H7 (cell line): ENCODE measurements at regions not wholly inside any gene's neighbourhood (a gene's known extent, or its start where the extent isn't known, plus 50 kb on each side); places are given as distances from the start of the nearest gene placed in this dataset.
"Not testable (repeated sequence)": the region's sequence is repeated elsewhere in the genome, so short reads cannot be mapped to it uniquely, and the experiment has no call there.

Source experiments
- DNase-seq: peaks from one replicate; pipeline ENCODE4 v3.0.0; 2012
- H3K27me3 ChIP-seq: 2 replicates; pipeline ENCODE4 v1.6.0; 2011; ENCODE audit warnings: mild to moderate bottlenecking, low read length; ENCODE audit not compliant: control insufficient read depth, insufficient read depth
- H3K36me3 ChIP-seq: replicated peaks from 2 replicates; pipeline ENCODE4 v1.5.1; 2011; ENCODE audit warnings: low read length; ENCODE audit not compliant: control insufficient read depth, insufficient read depth
- H3K4me3 ChIP-seq: 2 replicates; pipeline ENCODE4 v1.5.1; 2011; ENCODE audit warnings: low read depth, mild to moderate bottlenecking, control low read depth, low read length, moderate library complexity; ENCODE audit not compliant: insufficient read depth

DNA sequence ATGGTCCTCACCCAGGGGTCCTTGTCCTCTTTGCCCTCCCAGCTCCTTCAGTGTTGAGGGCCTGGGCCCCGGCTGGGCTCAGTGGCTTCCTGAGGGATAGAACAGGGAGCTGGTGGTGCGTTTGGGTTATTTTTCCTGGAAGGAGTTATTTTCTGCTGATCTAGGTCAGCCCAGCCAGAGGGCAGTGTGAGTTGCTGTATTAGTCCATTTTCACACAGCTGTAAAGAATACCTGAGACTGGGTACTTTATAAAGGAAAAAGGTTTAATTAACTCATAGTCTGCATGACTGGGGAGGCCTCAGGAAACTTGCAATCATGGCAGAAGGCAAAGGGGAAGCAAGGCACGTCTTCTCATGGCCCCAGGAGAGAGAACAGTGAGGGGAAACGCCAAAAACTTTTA is 122.4 kb upstream of the PCBD1 start:
- DNase-seq: no peak
- Histone ChIP-seq H3K36me3 (no peaks in the 10 kb centered on the region), H3K4me3 (no peak overlapping the region), H3K27me3 (no peaks in the 10 kb centered on the region)

DNA sequence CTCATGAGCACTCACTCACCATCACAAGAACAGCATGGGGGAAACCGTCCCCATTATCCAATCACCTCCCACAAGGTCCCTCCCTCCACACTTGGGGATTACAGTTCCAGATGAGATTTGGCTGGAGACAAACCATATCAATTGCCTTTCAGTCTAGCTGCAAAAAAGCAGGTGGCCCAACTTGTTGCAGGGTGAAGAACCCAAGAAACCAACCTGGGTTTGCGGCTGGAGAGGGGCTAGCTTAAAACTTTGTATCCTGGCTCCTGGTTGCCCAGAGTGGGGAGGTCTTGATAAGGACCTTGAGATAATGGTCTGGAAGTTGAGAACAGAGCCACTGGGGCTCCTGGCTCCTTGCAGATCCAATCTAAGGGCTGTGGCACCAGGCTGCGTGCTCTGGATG is 122.8 kb upstream of the PCBD1 start:
- DNase-seq: no peak
- no peaks in the 10 kb centered on the region for H3K36me3 ChIP-seq
- H3K4me3 ChIP-seq: no peak overlapping the region
- no peaks in the 10 kb centered on the region for H3K27me3 ChIP-seq

DNA sequence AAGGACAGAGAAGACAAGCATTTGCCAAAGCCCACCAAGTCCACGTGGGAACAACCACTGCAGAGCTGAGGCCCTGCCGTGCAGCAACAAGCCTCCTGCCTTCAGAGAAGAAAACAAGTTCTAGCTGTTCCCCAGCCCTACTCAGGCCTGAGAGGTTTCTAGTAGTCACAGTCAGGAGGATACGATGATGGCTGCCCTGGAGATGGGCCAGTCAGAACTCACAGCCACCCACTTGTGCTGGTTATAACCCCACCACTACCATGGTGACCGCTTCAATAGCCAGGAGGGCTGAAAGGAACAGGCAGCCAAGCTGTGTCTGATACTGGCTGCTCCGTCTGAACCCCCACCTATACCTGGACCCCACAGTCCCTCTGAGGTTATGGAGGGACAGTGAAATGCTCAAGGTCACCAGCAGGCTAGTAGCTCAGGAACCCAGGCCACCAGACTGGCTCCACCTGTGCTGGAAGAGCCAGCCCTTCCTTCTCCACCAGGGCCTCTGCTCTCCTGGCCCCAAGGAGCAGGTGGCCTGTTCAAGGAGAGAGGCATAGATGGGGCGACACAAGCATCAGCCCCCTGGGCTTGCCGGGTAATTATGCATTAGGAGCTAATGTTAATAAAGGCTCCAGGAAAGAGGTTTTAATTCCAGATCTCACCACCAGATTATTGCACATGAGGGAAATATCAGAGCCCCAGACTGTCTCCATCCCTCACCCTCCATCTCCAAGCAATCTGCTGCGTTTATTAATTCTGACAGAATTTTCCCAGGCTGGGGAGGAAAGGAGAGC is 125.8 kb upstream of the PCBD1 start:
- no peaks in the 10 kb centered on the region for H3K27me3 ChIP-seq
- DNase-seq: no peak
- no peaks in the 10 kb centered on the region for H3K36me3 ChIP-seq
- no peak overlapping the region for H3K4me3 ChIP-seq

DNA sequence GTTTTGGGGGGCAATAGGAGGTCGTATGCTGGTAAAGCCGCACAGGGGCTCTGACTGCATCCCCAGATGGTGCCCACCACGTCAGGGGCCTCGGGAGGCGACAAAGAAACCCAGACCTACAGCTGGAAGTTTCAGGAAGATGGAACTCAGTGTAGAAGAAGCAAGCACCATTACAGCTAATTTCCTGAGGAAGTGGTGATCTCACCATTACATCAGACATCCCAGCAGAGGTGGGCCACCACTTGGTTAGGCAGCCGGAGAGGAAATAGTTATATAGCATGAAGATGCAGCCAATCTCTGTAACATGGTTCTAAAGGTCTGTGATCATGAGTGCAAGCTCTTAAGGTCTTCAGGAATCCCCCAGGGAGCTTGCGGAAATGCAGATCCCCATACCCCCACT is 127.3 kb upstream of the PCBD1 start:
- no peak overlapping the region for H3K4me3 ChIP-seq
- DNase-seq: no peak
- no peaks in the 10 kb centered on the region for H3K36me3 ChIP-seq
- no peaks in the 10 kb centered on the region for H3K27me3 ChIP-seq

DNA sequence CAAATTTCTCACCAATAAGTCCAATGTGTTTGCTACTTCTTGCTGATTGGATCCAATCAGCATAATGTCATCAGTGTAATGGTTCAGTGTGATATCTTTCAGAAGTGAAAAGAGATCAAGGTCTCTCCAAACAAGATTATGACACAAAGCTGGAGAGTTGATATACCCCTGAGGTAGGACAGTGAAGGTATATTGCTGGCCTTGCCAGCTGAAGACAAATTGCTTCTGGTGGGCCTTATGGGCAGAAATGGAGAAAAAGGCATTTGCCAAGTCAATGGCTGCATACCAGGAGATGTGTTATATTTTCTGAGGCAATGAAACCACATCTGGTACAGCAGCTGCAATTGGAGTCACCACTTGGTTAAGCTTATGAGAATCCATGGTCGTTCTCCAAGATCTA is 131.7 kb upstream of the PCBD1 start:
- not testable (repeated sequence) for H3K36me3 ChIP-seq, H3K27me3 ChIP-seq, DNase-seq, H3K4me3 ChIP-seq

DNA sequence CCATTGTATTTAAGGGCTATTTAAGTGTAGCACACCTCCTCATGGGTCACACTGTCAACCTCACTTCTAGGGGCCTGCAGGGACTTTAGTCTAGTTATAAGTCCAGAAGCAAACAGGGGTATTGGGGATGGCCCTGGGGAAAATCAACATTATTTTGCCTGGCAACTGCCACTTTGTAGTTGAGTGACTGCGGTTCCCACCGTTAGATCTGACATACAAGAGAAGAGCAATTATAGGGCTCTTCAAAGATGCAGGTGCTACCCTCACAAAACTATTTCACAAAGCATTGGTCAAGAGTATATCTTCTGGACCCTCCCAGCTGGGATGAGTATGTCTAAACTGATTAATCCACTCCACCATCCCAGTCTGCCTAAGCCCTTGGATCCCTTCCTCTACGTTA is 133.0 kb upstream of the PCBD1 start:
- Histone ChIP-seq H3K36me3 (no peaks in the 10 kb centered on the region), H3K4me3 (no peak overlapping the region), H3K27me3 (no peaks in the 10 kb centered on the region)
- no peak for DNase-seq

DNA sequence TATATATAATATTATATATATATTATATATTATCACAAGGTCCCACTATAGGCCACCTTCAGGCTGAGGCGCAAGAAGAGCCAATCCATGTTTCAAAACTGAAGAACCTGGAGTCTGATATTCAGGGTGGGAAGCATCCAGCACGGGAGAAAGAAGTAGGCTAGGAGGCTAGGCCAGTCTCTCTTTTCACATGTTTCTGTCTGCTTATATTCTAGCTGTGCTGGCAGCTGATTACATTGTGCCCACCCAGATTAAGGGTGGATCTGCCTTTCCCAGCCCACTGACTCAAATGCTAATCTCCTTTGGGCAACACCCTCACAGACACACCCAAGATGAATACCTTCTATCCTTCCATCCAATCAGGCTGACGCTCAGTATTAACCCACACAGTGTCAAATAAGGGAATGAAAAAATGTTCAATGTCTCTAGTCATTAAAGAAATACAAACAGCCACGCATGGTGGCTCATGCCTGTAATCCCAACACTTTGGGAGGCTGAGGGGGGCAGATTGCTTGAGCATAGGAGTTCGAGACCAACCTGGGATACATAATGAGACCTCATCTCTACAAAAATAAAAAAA is 135.4 kb upstream of the PCBD1 start:
- H3K4me3 ChIP-seq: no peak overlapping the region
- no peaks in the 10 kb centered on the region for H3K36me3 ChIP-seq
- no peaks in the 10 kb centered on the region for H3K27me3 ChIP-seq
- DNase-seq: no peak

DNA sequence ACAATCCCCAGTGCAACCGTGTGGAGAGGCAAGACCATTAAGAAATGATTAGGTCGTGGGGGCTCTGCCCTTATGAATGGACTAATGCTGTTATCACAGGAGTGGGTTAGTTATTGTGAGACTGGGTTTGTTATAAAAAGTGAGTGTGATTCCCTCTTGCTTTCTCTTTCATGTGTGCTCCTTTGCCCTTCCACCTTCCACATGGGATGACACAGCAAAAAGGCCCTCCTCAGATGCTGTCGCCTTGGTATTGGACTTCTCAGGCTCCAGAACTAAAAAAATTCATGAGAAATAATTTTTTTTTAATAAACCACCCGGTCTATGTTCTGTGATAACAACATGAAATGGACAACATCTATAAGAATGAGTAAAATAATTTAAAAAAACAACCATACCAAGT is 136.1 kb upstream of the PCBD1 start:
- DNase-seq: no peak
- H3K27me3 ChIP-seq: no peaks in the 10 kb centered on the region
- no peaks in the 10 kb centered on the region for H3K36me3 ChIP-seq
- no peak overlapping the region for H3K4me3 ChIP-seq

DNA sequence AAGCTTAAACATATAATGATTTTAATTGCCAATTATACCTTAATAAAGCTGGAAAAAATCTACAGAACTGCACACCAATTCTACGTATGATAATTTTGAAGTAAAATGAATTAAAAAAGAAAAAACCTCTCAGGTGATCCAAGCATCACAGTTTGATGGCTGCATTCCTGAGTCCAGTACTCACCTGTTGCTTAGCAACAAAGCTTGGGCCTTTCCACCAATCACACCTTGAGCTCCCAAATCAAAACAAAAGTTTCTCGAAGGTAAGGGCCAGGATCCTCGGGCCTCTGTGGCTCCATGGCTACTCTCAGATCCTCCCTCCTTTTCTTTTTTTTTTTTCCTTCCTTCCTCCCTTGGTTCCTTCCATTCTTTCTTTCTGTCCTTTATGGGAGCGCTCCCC is 137.2 kb upstream of the PCBD1 start:
- Histone ChIP-seq H3K36me3 (no peaks in the 10 kb centered on the region), H3K4me3 (no peak overlapping the region), H3K27me3 (no peaks in the 10 kb centered on the region)
- DNase-seq: peak; percentile 76

DNA sequence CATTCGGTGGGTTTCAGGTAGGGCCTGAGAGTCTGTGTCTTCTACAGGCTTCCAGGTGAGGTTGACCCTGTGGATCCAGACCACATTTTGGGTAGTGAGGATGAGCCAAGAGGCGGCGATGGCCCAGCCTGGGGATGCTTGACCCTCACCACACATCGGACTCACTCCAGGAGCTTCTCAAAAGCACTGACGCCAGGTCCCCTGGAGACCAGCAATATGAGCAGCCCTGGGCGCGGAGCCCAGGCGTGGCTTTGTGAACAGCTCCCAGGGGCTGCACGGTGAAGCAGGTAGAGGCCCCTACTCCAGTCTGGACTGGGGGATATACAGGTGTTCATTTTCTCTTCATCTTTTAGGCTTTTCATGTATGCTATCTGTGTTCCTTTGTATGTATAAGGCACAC is 139.7 kb upstream of the PCBD1 start:
- Histone ChIP-seq H3K4me3 (no peak overlapping the region), H3K27me3 (no peaks in the 10 kb centered on the region), H3K36me3 (no peaks in the 10 kb centered on the region)
- DNase-seq: no peak

DNA sequence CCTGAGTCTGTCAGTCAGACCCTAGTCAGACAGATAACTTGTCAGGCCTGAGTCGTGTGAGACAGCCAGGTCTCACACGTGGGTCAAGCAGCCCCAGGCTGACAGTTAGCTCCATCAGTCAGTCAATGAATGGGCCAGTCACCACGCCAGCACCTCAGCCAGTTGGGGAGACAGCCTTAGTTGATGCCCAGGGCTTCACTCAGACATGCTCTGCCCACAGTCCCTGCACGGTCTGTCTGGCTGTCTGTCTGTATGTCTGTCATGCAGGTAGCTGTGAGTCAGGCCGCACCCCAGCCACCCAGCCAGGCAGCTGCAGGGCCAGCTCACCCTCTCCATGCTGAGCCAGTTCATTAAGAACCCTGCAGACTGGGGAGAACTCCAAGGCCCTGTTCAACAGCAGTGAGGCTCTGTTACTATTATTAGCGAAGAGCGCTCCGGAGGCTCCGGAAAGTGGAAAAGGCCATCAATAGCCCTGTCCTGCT is 141.1 kb upstream of the PCBD1 start:
- Histone ChIP-seq H3K4me3 (no peak overlapping the region), H3K36me3 (no peaks in the 10 kb centered on the region), H3K27me3 (no peaks in the 10 kb centered on the region)
- no peak for DNase-seq

DNA sequence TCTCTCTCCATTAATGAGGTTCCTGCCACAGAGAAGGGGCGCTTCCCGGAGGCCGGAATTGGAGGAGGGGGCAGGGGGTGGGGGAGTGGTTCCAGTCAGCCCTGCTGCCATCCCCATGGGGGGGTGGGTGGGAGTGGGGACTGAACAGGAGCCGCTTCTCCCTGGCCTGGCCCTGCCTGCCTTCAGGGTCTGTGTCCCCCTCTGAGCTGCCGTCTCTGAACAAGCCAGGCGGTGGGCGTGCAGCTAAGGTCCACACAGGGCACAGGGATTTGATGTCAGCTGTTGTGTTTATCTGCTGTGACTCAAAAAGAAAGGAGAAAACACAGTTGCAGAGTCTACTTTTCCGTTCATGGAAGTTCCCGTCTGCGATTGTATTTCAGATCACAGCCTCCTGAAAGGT is 141.5 kb upstream of the PCBD1 start:
- H3K27me3 ChIP-seq: no peaks in the 10 kb centered on the region
- H3K4me3 ChIP-seq: no peak overlapping the region
- DNase-seq: no peak
- no peaks in the 10 kb centered on the region for H3K36me3 ChIP-seq

DNA sequence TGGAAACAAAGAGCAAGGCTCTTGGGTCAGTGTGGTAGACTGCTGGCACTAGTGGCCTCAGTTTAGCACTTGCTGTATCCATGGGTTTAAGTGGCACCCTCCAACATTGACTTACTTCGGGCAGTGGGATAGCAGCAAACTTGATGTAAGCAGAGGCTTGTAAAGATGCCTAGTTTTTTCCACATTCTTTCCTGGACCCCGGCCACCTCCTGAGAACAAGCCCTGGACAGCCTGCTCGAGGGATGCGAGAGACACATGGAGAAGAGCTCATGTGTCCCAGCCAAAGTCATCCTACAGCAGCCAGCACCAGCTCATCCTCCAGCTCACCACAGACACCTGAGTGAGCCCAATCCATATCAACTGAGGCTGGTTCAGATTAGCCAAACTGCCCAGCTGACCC is 142.7 kb upstream of the PCBD1 start:
- DNase-seq: no peak
- no peaks in the 10 kb centered on the region for H3K27me3 ChIP-seq
- no peak overlapping the region for H3K4me3 ChIP-seq
- H3K36me3 ChIP-seq: no peaks in the 10 kb centered on the region

DNA sequence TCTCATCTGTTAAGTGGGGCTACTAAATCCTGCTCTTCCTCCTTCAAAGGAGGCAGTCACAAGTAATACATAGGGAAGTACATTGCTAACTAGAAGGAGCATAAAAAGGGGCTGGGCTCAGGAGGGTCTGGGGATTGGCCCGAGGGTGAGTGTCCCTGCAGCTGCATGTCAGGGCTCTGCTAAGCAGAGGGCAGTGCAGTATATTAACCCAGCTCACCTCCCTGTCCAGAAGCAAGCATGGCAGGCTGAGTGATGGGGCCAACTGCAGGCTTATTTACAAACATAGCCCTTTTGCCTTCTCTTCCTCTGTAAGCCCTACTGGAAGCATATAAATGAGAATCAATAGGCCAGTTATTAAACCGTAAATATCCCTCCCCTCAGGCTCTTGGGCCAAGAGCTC is 143.2 kb upstream of the PCBD1 start:
- Histone ChIP-seq H3K27me3 (no peaks in the 10 kb centered on the region), H3K4me3 (no peak overlapping the region), H3K36me3 (no peaks in the 10 kb centered on the region)
- no peak for DNase-seq

DNA sequence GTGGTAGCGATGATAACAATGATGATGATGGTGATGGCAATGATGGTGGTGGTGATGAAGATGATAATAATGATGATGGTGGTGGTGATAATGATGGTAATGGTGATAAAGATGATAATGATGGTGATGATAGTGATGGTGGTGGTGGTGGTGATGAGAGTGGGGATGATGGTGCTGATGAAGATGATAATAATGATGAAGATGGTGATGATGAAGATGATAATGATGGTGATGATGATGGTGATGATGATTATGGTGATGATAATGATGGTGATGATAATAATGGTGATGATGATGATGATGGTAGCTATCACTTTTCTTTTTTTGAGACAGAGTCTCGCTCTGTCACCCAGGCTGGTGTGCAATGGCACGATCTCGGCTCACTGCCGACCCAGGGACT is 144.5 kb upstream of the PCBD1 start:
- H3K4me3 ChIP-seq: no peak overlapping the region
- H3K27me3 ChIP-seq: no peaks in the 10 kb centered on the region
- DNase-seq: no peak
- H3K36me3 ChIP-seq: no peaks in the 10 kb centered on the region
